Panc1 (cell line): ENCODE measurements at regions not wholly inside any gene's neighbourhood (a gene's known extent, or its start where the extent isn't known, plus 50 kb on each side); places are given as distances from the start of the nearest gene placed in this dataset.

ENCODE experiments used
- ATAC-seq: fragments of 200-7000 bp; cut with Tn5 transposase; 2 replicates; pipeline ENCODE4 v1.9.1; 2020; ENCODE audit warnings: mild to moderate bottlenecking, moderate library complexity
- BruUV-seq: library from RNA; stranded (reverse); fragments of 400-500 nt; replicated peaks from 2 replicates; lab custom pipeline; 2021; lab: Mats Ljungman, UMichigan
- CTCF ChIA-PET: fragments of 300-600 bp; sonication (Branson Sonifier 250); formaldehyde crosslinking; loops from one replicate; lab custom pipeline; 2022; ENCODE audit warnings: antibody characterized with exemption; lab: Charles Lee
- POLR2A ChIA-PET: fragments of 300-600 bp; sonication (Branson Sonifier 250); formaldehyde crosslinking; loops from one replicate; lab custom pipeline; 2022; ENCODE audit warnings: antibody characterized with exemption; lab: Charles Lee
- DNase-seq: peaks from one replicate; pipeline ENCODE4 v3.0.0-alpha.2; 2010; ENCODE audit warnings: low read depth, low spot score
- H3K27ac ChIP-seq: 2 replicates; pipeline ENCODE4 v1.5.1; 2011; ENCODE audit warnings: mild to moderate bottlenecking, low read length, inconsistent platforms
- H3K27me3 ChIP-seq: fragments of 200-500 bp; sonication (Bioruptor generic); 2 replicates; pipeline ENCODE4 v1.6.0; 2014; ENCODE audit warnings: low read length, inconsistent platforms; ENCODE audit not compliant: control insufficient read depth, insufficient read depth
- H3K36me3 ChIP-seq: fragments of 200-500 bp; sonication (Bioruptor generic); 2 replicates; pipeline ENCODE4 v1.5.1; 2014; ENCODE audit warnings: inconsistent platforms, mild to moderate bottlenecking, low read length, moderate library complexity; ENCODE audit not compliant: control insufficient read depth, insufficient read depth
- H3K4me1 ChIP-seq: 2 replicates; pipeline ENCODE4 v1.5.1; 2011; ENCODE audit warnings: inconsistent platforms, mild to moderate bottlenecking, low read length, moderate library complexity; ENCODE audit not compliant: control insufficient read depth, insufficient read depth
- H3K4me3 ChIP-seq, 2 experiments: 2 replicates each; pipeline ENCODE4 v1.5.1; 2011 to 2012; ENCODE audit warnings: low read depth in 2 of 2, low read length in 2 of 2, mild to moderate bottlenecking in 2 of 2, inconsistent platforms in 1 of 2, moderate library complexity in 1 of 2
- H3K9me3 ChIP-seq: fragments of 200-500 bp; sonication (Bioruptor generic); 2 replicates; pipeline ENCODE4 v1.5.1; 2014; ENCODE audit warnings: low read depth, mild to moderate bottlenecking, inconsistent platforms, low read length, moderate library complexity; ENCODE audit not compliant: control insufficient read depth, insufficient read depth
- CTCF ChIP-seq: fragments of 450-650 bp; IDR thresholded peaks from 2 replicates; pipeline ENCODE4 v1.5.1; 2017; ENCODE audit warnings: mild to moderate bottlenecking
- POLR2AphosphoS5 ChIP-seq: IDR thresholded peaks from 2 replicates; pipeline ENCODE4 v1.6.1; 2012; ENCODE audit warnings: mild to moderate bottlenecking, low read depth, low read length, moderate library complexity
- REST ChIP-seq, 2 experiments: IDR thresholded peaks; 2 replicates each; pipeline ENCODE4 v1.6.1; 2011 to 2012; ENCODE audit warnings: low read depth in 2 of 2, control low read depth in 1 of 2, low read length in 1 of 2, mild to moderate bottlenecking in 1 of 2, moderate library complexity in 1 of 2; ENCODE audit not compliant: insufficient read depth in 1 of 2
- SIN3A ChIP-seq: IDR thresholded peaks from 2 replicates; pipeline ENCODE4 v1.6.1; 2012; ENCODE audit warnings: low read depth, mild to moderate bottlenecking, low read length, moderate library complexity, borderline replicate concordance; ENCODE audit not compliant: insufficient read depth
- TCF7L2 ChIP-seq: IDR thresholded peaks from 2 replicates; pipeline ENCODE4 v1.6.1; 2011; ENCODE audit warnings: mild to moderate bottlenecking, low read depth, low read length, inconsistent platforms
- in situ Hi-C: cut with HindIII; loops from 2 replicates; pipeline ENCODE4 v1.10.0; 2016; ENCODE audit warnings: low sequenced_read_pairs, low pct_unique_long_range_greater_than_20kb
- intact Hi-C: fragments of 100-400 bp; cut with micrococcal nuclease; formaldehyde crosslinking; loops from one replicate; pipeline ENCODE4 v1.10.0; 2022; ENCODE audit not compliant: unreplicated experiment

GRCh38 chrX:80312448-80312847 is 107.8 kb upstream of the TENT5D start:
- Histone ChIP-seq H3K36me3 (no peaks in the 10 kb centered on the region), H3K4me1 (no peaks in the 10 kb centered on the region), H3K4me3 (no peak overlapping the region), H3K9me3 (no peaks in the 10 kb centered on the region), H3K27ac (no peak overlapping the region), H3K27me3 (no peaks in the 10 kb centered on the region)
- intact Hi-C loops: no loop called here
- CTCF ChIA-PET: no interaction called here
- BruUV-seq: no TSS peak
- in situ Hi-C loops: no loop called here
- ATAC-seq (no peak), DNase-seq (no peak)
- no peak for TF ChIP-seq REST (IDR thresholded peaks at IDR 0.05; ENCODE audit: insufficient read depth in 1 of 2, low read depth in 2 of 2, low read length in 1 of 2)
- no peak for TF ChIP-seq CTCF
- no peak for TF ChIP-seq POLR2AphosphoS5
- TF ChIP-seq SIN3A: no peak
- no peak for TF ChIP-seq TCF7L2
- POLR2A ChIA-PET: no interaction called here

- ATAC-seq (no peak), DNase-seq (no peak)
- in situ Hi-C loops (no loop called here), intact Hi-C loops (no loop called here)
- no TSS peak for BruUV-seq
- Histone ChIP-seq H3K27ac (no peak overlapping the region), H3K36me3 (no peaks in the 10 kb centered on the region), H3K4me1 (no peaks in the 10 kb centered on the region), H3K27me3 (no peaks in the 10 kb centered on the region), H3K4me3 (no peak overlapping the region), H3K9me3 (no peaks in the 10 kb centered on the region)
- ChIA-PET CTCF (no interaction called here), POLR2A (no interaction called here)
- TF ChIP-seq REST (IDR thresholded peaks at IDR 0.05; ENCODE audit: insufficient read depth in 1 of 2, low read depth in 2 of 2, low read length in 1 of 2) (no peak), CTCF (no peak), TCF7L2 (no peak), SIN3A (no peak), POLR2AphosphoS5 (no peak)
Observed at GRCh38 chrX:80316526-80316925, 103.7 kb upstream of the TENT5D start.
